Skin of body (tissue), 1 donor: ENCODE measurements at regions not wholly inside any gene's neighbourhood (a gene's known extent, or its start where the extent isn't known, plus 50 kb on each side); places are given as distances from the start of the nearest gene placed in this dataset.
A peak's percentile ranks its signal among the peaks of the same experiment; 100 is the strongest.
"Not testable (repeated sequence)": the region's sequence is repeated elsewhere in the genome, so short reads cannot be mapped to it uniquely, and the experiment has no call there.

Experiments used
- DNase-seq: peaks from one replicate; lab custom pipeline; 2025; lab: John Stamatoyannopoulos, UW

GRCh38 chr1:208347191-208347590 lies 103.0 kb upstream of the PLXNA2 start:
- peak; percentile 83 for DNase-seq

- DNase-seq, result no peak
These were observed 105.6 kb upstream of the PLXNA2 start for GRCh38 chr1:208349694-208350330.

DNA sequence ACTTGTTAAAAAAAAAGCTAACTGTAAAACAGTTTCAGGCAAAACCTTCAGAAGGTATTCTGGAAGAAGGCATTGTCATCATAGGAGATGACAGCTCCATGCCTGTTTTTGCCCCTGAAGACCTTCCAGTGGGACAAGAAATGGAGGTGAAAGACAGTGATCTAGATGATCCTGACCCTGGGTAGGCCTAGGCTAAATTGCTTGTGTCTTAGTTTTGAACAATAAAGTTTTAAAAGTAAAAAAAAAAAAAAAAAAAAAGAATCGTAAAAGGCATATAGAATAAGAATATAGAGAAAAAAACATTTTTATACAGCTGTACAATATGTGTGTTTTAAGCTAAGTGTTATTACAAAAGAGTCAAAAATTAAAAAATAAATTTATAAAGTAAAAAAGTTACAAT lies 106.6 kb upstream of the PLXNA2 start:
- no peak for DNase-seq

DNA sequence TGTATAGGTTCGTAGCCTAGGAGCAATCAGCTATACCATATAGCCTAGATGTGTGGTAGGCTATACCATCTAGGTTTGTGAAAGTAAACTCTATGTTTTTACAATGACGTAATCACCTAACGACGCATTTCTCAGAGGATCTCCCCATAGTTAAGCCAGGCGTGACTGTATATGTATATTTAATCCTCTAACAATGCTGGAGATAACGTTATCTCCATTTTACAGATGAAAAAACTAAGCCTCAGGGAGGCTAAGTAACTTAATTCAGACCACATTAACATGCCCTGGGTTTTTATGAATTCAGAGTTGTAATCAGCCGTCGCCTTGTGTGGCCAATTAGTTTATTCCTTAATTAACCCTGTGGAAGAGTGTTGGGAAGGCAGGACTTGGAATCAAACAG lies 107.7 kb upstream of the PLXNA2 start:
- no peak for DNase-seq

- DNase-seq, result not testable (repeated sequence)
These were observed 109.6 kb upstream of the PLXNA2 start for GRCh38 chr1:208353797-208354196.

GRCh38 chr1:208357644-208358507 lies 113.7 kb upstream of the PLXNA2 start:
- DNase-seq, result no peak

GRCh38 chr1:208358651-208359050 lies 114.5 kb upstream of the PLXNA2 start:
- DNase-seq, result no peak

DNA sequence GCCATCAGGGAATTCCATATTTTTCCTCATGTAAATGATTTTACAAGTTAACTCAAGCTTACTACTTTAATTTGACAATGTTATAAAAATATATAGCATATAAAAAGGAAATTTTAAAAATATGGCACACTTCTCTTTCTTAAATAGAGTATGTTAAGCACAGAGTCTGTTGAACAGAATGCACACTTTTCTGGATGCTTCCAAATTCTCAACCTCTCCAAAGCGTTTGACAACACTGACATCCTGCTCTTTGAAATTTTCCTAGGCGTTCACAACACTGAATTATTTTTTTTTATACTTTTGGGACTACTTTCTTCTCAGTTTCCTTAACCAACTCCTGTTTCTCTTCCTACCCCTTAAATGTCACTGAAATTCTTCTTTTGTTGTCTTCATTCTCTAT lies 117.8 kb upstream of the PLXNA2 start:
- DNase-seq, result no peak

GRCh38 chr1:208366559-208366958 lies 122.4 kb upstream of the PLXNA2 start:
- DNase-seq, result no peak

DNA sequence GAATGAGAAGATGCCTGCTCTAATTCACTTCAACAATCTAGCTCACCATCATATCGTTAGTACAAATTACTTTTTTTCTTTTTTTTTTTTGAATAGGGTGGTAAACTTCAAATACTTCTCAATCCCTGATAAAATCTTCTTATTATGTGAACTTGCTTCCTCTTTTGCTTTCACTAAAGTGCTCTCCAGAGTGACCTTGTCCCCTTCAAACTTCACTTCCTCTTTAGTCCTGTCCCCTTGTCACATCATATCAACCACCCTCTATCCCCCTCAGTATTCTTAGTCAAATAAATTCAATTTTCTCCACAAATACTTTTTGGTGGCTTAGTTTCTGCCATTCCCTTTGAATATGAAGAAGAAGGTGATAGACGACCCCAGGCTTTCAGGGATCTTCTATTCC lies 124.9 kb upstream of the PLXNA2 start:
- DNase-seq, result no peak

- no peak for DNase-seq
These were observed 125.5 kb upstream of the PLXNA2 start for GRCh38 chr1:208369658-208370057.

DNA sequence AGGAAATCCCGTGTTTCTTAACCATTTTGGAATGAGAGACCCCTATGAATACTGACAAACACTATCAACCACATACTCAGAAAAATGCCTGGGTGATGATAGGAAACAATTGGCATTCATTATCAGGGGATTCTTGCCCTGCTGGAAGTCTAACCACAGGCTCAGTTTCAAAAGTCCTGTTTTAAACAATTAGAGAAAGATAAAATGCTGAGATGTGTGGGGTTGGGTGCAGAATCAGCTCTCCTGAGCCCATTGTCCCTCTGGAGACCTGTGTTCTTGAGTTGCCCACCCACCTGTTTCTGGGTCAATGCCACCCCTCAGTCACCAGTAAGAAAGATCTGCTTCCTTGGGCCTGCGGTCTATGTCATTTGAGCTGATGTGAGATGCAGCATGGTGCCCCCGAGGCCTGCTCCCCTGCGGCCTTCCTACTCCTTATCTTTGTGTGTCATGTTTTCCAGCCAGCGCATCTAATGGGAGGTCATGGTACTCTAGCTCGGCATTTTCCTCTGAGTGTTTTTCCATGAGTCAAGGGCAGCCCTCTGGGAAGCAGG lies 130.3 kb upstream of the PLXNA2 start:
- DNase-seq, result no peak

- no peak for DNase-seq
These were observed 137.3 kb upstream of the PLXNA2 start for GRCh38 chr1:208381481-208381880.

DNA sequence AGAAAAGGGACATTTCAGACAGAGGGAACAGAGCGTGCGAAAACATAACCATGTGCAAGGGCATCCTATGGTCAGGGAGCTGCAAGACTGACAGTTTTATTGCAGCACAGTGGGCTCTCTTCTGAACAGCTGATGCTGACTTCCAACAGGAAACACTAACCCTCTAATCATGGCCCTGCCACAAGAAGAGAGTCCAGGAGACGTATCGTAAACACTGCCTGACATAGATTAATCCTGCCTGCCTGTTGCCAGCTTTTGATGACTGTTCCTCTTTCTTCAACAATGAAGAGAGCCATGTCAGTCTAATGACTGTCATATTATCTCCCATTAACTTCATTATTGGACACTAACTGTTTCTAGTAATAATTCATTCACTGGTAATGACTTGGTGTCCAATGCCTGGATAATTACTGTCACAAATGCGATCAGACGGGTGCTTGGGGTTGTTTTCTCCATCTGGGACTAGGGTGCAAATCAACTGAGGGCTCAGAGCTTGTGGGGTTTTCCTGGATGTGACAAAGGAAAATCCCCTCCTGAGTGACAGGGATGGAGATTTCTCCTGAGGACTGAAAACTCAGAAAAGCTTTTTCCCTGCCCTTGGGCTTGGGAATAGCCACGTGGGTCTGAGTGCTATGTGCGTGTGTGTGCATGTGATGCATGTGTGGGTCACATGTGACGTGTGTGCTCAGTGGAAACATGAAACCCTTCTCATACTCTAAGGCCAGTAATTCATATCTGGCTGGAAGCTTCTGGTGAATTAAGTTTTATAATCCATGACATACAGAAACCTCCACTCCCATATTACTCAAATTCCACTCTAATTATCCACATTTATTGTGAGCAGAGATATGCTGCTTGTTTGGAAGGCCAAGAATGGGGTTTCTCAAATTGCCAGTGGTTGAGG lies 144.0 kb upstream of the PLXNA2 start:
- peak; percentile 45 for DNase-seq

DNA sequence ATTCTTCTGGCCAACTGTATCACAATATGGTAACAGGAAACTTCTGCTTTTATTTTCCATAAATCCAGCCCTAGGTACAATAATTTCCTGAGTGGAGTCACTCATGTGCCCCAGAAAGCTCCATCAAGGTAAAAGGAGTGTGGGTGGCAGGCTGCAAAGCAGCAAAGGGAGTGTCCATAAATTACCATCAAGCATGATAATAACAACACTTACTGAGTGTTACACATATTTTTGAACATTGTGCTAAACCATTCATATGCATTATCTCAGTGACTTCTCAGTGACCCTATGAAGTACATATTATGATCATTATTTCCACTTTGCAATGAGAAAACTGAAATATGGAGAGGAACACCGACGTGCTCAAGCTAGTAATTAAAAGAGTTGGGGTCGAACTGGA lies 149.2 kb upstream of the PLXNA2 start:
- DNase-seq, result no peak

GRCh38 chr1:208393826-208394225 lies 149.6 kb upstream of the PLXNA2 start:
- DNase-seq, result no peak

DNA sequence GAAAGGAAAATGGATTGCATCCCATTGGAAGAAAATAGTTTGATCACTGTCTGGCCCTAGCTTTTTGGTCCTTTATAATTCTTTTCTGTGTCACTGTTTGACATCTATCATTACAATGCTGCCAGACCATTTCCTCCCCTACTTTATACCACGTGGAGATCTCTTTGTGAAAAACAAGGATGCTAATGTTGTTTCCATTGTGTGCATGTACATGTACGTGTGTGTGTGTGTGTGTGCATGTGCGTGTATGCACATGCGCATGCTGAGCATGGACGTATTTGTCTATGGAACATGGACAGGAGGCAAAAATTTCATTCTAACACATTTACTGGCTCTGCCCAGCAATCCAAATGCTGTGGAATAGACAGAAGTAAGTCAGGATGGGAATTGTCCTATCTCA lies 153.1 kb upstream of the PLXNA2 start:
- no peak for DNase-seq

DNA sequence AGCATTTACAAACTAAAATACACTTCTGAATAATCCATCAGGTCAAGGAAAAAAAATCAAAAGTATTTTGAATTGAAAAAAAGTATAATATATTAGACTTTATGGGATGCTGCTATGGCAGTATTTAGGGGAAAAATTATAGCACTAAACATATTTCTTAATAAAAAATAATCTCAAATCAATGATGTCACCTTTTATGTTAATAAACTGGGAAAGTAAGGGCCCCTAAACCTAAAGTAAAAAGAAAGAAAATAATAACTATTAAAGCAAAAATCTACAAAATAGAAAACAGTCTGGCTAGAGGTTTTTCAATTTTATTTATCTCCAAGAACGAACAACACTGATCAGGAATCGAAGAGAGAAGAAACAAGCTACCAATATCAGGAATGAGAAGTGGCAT lies 160.8 kb upstream of the PLXNA2 start:
- no peak for DNase-seq

DNA sequence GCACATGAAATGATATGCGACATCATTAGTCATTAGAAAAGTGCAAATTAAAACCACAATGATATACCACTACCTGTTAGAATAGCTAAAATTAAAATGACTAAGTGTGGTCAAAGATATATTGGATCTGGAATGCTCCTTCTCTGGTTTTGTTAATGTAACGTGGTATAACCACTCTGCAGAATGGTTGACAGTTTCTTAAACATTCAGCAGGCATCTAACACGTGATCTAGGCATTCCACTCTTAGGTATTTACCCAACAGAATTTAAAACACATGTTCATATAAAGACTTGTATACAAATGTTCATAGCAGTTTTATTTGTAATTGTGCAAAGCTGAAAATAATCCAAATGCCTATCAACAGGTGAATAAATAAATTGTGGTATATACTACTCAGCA lies 165.0 kb upstream of the PLXNA2 start:
- DNase-seq, result no peak

- no peak for DNase-seq
These were observed 166.2 kb upstream of the PLXNA2 start for GRCh38 chr1:208410409-208410808.

DNA sequence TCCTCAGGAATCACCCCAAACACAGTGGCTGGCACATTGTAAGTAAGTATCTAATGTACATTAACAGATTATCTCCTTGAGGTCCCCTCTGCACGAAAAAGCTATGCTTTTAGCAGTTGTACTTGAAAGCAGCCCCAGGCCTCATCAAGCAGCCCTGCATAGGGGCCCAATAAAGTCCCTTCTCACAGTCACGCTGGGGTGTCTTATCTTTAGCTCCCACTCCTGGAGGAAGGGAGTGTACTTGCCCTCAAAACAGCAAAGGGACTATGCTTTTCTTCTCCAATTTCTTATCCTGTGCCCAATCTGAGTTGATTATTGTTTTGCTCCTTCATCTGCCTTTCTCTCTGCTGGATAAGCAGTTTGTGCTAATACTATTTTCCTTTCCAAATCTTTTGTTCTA lies 168.8 kb upstream of the PLXNA2 start:
- DNase-seq, result no peak

- DNase-seq, result no peak
These were observed 174.5 kb upstream of the PLXNA2 start for GRCh38 chr1:208418667-208419066.
